IMR-90 (cell line): ENCODE measurements at regions not wholly inside any gene's neighbourhood (a gene's known extent, or its start where the extent isn't known, plus 50 kb on each side); places are given as distances from the start of the nearest gene placed in this dataset.

Source experiments
- CEBPB ChIP-seq: IDR thresholded peaks from 2 replicates; pipeline ENCODE4 v1.6.1; 2012; ENCODE audit warnings: low read depth, low read length, improper control_type of control experiment
- MAFK ChIP-seq: IDR thresholded peaks from 2 replicates; pipeline ENCODE4 v1.6.1; 2012; ENCODE audit warnings: low read depth, low read length, improper control_type of control experiment
- MXI1 ChIP-seq: IDR thresholded peaks from 2 replicates; pipeline ENCODE4 v1.6.1; 2012; ENCODE audit warnings: low read depth, mild to moderate bottlenecking, low read length, moderate library complexity, borderline replicate concordance
- POLR2A ChIP-seq: IDR thresholded peaks from 2 replicates; pipeline ENCODE4 v1.6.1; 2012; ENCODE audit warnings: mild to moderate bottlenecking, low read depth, low read length
- RAD21 ChIP-seq: IDR thresholded peaks from 2 replicates; pipeline ENCODE4 v1.6.1; 2012; ENCODE audit warnings: low read length, improper control_type of control experiment
- RFX5 ChIP-seq: IDR thresholded peaks from 2 replicates; pipeline ENCODE4 v1.8.0; 2012; ENCODE audit warnings: low read depth, mild to moderate bottlenecking, low read length, moderate library complexity
- SMC3 ChIP-seq: fragments of 150-350 bp; IDR thresholded peaks from 2 replicates; pipeline ENCODE4 v1.6.1; 2016; ENCODE audit warnings: low read depth, mild to moderate bottlenecking, antibody characterized with exemption, low read length, moderate library complexity
- TF ChIP-seq, protein P1 (sequence below): conservative IDR thresholded peaks from 2 replicates; pipeline ENCODE4 v1.5.1; 2012; ENCODE audit warnings: mild to moderate bottlenecking, low read depth, low read length, improper control_type of control experiment

- TF ChIP-seq POLR2A (no peak), RAD21 (no peak), SMC3 (no peak), MXI1 (no peak), CEBPB (no peak), RFX5 (no peak), MAFK (no peak)
- TF ChIP-seq, protein P1, sequence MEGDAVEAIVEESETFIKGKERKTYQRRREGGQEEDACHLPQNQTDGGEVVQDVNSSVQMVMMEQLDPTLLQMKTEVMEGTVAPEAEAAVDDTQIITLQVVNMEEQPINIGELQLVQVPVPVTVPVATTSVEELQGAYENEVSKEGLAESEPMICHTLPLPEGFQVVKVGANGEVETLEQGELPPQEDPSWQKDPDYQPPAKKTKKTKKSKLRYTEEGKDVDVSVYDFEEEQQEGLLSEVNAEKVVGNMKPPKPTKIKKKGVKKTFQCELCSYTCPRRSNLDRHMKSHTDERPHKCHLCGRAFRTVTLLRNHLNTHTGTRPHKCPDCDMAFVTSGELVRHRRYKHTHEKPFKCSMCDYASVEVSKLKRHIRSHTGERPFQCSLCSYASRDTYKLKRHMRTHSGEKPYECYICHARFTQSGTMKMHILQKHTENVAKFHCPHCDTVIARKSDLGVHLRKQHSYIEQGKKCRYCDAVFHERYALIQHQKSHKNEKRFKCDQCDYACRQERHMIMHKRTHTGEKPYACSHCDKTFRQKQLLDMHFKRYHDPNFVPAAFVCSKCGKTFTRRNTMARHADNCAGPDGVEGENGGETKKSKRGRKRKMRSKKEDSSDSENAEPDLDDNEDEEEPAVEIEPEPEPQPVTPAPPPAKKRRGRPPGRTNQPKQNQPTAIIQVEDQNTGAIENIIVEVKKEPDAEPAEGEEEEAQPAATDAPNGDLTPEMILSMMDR, result no peak
Measured at GRCh38 chr3:102346897-102347296, 87.9 kb upstream of the ZPLD1 start.
